Hematopoietic multipotent progenitor cell treated with erythropoietin and hydrocortisone succinate and interleukin-3 and kit ligand, for 8 days (in vitro differentiated cells): ENCODE measurements at regions not wholly inside any gene's neighbourhood (a gene's known extent, or its start where the extent isn't known, plus 50 kb on each side); places are given as distances from the start of the nearest gene placed in this dataset.

ENCODE experiments used
- DNase-seq: peaks from one replicate; pipeline ENCODE4 v3.0.0-alpha.2; 2015

DNA sequence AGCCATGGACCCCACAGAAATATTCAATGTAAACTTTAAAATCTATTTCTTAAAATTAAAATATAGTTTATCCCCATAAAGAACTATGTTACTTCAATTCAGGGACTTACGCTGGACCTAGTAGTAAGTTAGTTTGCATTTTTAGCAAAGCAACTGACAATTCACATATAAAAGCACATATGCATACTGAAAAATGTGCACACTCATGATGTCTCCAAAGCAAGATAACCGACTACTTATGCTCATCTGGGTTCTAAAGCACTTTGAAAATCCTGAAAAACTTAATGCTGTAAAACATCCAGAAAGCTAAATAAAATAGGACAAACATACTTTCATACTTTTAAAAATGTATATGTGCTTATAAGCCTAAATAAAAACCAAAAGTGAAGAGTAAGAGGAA lies 264.4 kb upstream of the GAS1 start:
- DNase-seq, result no peak

DNA sequence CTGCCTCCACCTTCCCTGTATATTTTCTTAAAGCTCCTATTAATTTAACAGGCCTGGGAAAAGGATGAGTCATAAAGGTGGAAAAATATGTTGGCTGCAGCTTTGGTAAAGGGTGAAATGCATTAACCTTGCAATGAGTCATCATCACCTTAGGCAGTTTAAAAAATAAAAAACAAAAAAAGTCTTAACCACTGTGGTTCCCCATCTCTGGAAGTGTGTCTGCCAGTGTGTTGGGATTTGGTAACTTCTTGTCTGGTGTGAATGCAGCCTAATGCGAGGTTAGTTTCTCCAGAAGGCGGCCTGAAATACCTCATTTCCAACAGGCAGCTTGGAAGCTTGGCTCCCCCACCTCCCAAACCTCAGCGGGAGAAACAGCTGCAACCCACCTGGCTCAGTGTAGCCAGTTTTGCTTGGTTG lies 265.3 kb upstream of the GAS1 start:
- no peak for DNase-seq

DNA sequence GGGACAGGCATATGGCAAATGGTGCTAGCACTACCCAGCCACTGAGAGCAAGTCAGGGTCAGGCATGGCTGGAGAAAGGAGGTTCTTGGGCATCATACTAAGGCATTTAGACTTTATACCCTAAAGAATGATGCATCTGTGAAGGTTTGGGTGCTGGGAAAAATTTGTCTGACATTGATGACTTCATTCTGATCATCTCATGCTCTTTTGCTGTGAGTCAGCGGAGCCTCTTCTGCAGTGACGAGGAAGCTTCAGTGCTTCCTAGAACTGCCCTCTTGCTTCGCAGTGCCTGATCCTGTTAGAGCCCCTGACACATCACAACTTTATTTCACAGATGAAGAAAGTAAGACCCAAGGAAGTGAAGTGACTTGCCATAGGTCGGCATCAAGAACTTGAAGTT lies 266.6 kb upstream of the GAS1 start:
- no peak for DNase-seq

DNA sequence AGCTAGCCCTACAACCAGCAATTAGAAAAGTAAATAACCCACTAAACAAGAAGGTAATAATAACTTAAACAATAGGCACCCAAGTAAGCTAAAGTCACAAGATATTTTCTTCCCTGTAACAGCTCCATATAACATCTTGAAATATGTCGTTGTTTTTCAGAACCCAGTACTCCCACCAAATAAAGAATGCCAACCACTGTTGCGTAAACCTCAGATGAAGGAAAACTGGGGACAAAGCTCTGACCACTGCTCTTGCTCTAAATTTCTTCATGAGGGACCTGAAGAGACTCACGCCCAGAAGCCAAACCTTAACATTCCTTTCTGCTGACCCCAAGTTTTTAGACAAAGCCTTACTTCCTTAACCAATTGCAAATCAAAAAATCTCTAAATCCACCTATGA lies 267.7 kb upstream of the GAS1 start:
- no peak for DNase-seq

- no peak for DNase-seq
Observed at GRCh38 chr9:87216036-87216435, 268.7 kb upstream of the GAS1 start.

DNA sequence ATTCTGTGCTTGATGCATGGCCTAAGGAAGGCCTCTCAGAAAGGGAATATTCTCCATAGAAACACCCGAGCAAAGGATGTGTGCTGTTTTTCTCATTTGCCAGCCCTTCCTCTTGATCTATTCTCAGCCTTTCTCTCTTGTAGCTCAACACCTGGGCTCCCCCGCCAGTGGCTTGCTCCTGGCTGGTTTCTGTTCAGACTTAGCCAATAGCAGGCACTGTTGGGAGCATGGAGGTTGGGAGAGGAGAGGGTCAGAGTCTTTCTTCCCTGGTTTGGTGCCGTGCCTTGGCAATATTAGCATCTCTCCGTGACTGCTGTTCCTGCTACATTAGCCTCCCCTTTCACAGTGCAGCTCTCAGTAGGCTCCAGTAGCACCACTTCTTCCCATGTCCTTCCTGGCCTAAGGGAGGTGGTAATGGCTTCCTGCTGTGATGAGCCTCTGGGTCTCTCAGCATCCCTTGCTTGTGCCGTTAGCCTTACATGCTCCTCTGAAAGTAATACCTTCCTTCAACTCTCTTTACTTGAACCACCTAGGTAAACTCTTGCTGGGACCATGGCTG lies 269.7 kb upstream of the GAS1 start:
- no peak for DNase-seq

DNA sequence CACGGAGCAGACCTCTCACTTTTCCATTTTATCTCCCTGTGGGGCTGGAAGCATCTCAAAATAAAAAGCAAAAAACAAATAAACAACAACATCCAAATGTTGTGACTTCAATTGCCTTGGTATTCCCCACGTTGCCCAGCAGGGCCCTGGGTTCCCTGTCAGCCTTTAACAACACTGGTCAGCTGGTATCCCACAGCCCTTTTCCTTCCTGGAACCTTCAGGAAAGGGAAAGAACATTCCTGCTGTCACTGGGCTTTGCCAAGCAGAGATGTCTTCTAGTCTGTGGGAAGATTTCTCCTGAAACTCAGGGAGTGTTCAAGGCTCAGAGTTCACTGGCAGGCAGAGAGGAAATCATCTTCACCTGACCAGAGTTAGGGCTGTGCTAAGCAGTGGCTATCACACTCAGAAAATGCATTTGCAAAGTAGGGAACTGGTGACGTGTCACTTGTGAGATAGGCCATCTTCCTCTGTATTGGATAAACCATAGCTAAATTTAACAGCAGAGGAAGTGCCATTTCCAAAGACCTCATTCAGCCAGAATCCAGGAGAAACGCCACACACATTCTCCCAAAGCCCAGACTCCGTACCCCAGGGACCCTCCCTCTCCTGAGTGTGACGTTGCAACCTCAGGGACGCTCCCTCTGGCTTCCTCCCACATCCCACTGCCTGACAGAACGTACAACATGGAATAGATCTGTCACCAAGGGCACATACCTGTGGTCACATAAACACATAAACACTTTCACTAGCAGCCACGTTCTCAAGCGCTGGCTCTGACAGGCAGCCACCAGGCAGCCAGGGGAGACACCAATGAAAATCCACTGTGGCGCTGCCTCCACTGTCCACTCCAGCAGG lies 274.0 kb upstream of the DAPK1 start:
- no peak for DNase-seq

- no peak for DNase-seq
Observed at GRCh38 chr9:87226896-87227295, 270.8 kb upstream of the DAPK1 start.

GRCh38 chr9:87227456-87227855 lies 270.2 kb upstream of the DAPK1 start:
- DNase-seq, result no peak

GRCh38 chr9:87229108-87229507 lies 268.6 kb upstream of the DAPK1 start:
- DNase-seq, result no peak

- no peak for DNase-seq
Observed at GRCh38 chr9:87233431-87233830, 264.2 kb upstream of the DAPK1 start.

DNA sequence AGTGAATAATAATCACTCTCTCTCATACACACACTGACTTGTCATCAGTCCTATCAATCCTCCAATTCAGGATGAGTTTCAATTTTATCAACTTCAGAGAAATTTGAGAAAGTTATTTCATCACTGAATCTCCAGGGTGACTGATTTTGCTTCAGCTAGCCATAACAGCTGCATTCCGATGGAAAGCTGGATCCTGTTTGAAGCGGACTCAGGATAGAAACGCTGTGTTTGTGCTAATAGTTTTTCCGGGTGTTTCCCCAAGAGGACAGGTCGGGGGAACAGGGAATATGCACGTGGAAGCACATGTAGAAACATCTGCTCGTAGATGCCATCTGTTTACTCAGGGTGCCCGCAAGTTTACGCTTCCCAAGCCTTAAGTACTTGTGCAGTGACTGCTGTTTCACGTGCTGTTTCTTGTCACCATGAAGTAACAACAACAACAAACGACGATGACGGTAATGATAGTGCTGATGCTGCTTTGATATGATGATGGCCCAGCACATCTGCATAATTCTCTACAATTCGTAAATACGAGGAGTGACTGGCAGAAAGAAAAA lies 263.7 kb upstream of the DAPK1 start:
- no peak for DNase-seq

DNA sequence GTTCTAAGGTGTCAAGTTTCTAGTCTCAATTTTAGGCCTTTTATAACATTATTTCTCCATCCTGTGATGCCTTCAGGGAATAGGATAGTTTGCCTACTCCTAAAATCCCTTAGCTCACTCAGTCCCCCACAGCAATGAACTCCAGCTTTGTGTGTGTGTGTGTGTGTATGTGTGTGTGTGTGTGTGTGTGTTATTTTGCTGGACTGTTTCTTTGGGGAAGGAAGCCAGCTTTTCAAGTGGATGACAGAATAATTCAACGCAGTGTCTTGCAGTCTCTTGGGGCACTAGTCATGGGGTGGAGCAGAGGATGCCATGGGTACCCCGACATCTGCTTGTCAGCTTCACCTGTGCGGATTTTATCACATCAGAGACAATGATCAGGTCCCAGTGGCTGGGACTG lies 262.8 kb upstream of the DAPK1 start:
- DNase-seq, result no peak

DNA sequence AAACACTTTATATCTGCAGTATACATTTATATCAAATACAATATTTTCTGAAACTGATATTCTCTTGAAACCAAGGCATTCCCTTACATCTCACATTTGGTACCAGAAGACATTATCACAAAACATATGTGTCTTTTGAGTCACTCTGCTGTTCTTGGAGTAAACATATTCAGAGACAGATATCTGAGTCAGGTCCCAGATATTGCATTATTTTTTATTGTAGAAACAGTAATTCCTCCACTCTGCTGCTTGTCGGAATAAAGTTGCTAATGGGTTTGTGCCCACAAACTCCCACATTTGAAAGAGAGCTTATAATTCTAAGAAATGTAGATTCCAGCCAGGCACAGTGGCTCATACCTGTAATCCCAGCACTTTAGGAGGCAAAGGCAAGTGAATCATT lies 261.1 kb upstream of the DAPK1 start:
- DNase-seq, result no peak

GRCh38 chr9:87237336-87237735 lies 260.3 kb upstream of the DAPK1 start:
- DNase-seq, result no peak

DNA sequence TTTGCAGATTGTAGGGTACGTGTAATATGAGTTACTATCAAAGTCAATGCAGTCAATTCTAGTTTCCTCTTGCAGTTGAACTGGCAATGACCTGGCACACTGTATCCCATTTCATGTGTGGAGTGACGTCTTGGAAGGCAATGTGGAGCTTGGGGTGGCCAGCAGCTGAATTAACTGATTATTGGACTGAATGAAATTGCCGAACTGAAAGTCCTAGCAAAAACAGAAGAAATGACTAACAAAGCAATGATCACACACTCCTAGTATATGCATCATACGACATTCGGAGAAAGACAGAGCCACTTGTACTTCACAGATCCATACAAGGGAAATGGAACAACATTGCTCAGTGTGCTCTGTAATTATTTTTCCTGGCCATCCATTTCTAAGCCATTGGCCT lies 259.1 kb upstream of the DAPK1 start:
- no peak for DNase-seq

GRCh38 chr9:87239312-87239711 lies 258.4 kb upstream of the DAPK1 start:
- DNase-seq, result no peak

- no peak for DNase-seq
Observed at GRCh38 chr9:87243602-87244001, 254.1 kb upstream of the DAPK1 start.

- no peak for DNase-seq
Observed at GRCh38 chr9:87245271-87245670, 252.4 kb upstream of the DAPK1 start.

- DNase-seq, result no peak
Observed at GRCh38 chr9:87247097-87247496, 250.6 kb upstream of the DAPK1 start.

- DNase-seq, result no peak
Observed at GRCh38 chr9:87249029-87249428, 248.6 kb upstream of the DAPK1 start.

DNA sequence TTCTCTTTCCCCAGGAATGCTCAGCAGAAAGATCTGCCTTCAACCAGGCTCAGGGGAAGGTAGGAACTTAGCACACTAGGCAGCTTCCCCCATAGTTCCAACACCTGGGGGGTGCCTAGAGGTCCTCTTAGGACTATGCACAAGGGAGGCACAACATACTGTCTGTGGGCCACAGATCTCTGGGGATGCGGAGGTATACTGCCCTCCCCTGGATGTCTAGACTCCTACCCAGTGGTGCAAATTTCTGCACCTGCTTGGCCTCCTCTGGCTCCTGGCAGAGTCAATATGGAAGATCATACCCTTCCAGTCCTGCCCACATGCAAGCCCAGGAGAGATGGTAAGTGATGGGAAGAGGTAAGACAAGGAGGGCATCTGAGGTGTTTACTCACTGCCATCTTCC lies 247.5 kb upstream of the DAPK1 start:
- no peak for DNase-seq

DNA sequence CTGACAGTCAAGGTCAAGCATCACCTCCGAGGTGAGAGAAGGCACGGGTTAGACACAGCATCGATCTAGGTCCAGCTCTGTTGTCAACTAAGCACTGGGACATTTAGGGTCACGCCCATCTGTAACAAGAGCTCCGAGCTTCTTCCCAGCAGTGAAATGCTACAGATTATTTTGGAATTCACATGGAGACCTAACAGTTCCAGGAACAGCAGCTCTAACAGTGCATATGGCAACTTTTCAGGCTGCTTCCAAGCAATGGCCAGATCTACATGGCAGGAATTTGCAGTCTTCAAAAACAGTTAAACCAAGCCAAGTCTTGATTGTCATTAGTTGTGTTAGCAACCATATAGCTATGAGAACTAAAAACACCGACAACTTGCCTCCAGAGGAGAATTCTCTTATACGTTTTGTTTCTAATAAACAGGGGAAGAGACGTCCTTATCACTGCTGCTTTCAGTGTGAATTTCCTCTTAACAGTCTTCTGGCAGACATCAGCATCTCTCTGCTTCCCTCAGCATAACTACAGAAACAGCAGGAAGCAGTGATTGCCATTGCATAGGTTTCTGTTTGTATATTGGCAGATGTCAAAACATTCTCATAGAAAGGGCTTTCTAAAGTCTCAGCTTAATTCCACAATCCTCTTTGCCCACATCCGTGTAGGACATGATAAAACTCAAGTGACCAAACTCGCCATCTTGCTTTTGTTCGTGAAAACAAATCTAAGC lies 242.1 kb upstream of the DAPK1 start:
- DNase-seq, result no peak

- DNase-seq, result no peak
Observed at GRCh38 chr9:87256973-87257372, 240.7 kb upstream of the DAPK1 start.
